ENCODE measurements at regions not wholly inside any gene's neighbourhood (a gene's known extent, or its start where the extent isn't known, plus 50 kb on each side); places are given as distances from the start of the nearest gene placed in this dataset.

DNA sequence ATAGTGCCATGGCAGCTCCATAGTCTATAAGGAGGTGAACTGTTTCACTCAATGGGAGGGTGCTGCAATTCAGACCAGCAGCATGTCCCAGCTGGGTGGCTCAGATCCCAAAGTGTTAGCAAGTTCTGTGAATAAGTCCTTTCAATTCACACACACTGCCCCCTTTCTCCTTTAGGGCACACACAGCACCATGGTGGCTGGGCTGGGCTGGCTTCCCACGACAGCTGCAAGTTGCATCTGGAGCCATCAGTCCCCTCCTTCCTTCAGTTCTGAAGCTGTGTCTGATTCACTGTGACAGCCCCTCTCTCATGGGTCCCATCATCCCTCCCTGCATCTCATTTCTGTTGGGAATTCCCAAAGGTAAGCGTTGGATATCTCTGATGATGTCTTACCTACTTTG, 324.1 kb upstream of the NCAM1 start:
- TF ChIP-seq, protein P1, sequence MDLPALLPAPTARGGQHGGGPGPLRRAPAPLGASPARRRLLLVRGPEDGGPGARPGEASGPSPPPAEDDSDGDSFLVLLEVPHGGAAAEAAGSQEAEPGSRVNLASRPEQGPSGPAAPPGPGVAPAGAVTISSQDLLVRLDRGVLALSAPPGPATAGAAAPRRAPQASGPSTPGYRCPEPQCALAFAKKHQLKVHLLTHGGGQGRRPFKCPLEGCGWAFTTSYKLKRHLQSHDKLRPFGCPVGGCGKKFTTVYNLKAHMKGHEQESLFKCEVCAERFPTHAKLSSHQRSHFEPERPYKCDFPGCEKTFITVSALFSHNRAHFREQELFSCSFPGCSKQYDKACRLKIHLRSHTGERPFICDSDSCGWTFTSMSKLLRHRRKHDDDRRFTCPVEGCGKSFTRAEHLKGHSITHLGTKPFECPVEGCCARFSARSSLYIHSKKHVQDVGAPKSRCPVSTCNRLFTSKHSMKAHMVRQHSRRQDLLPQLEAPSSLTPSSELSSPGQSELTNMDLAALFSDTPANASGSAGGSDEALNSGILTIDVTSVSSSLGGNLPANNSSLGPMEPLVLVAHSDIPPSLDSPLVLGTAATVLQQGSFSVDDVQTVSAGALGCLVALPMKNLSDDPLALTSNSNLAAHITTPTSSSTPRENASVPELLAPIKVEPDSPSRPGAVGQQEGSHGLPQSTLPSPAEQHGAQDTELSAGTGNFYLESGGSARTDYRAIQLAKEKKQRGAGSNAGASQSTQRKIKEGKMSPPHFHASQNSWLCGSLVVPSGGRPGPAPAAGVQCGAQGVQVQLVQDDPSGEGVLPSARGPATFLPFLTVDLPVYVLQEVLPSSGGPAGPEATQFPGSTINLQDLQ (CRISPR knock-in tag; IDR thresholded peaks at IDR 0.05), result no peak
- TF ChIP-seq RAD21 (CRISPR knock-in tag; IDR thresholded peaks at IDR 0.05), result no peak
- TF ChIP-seq, protein P2, sequence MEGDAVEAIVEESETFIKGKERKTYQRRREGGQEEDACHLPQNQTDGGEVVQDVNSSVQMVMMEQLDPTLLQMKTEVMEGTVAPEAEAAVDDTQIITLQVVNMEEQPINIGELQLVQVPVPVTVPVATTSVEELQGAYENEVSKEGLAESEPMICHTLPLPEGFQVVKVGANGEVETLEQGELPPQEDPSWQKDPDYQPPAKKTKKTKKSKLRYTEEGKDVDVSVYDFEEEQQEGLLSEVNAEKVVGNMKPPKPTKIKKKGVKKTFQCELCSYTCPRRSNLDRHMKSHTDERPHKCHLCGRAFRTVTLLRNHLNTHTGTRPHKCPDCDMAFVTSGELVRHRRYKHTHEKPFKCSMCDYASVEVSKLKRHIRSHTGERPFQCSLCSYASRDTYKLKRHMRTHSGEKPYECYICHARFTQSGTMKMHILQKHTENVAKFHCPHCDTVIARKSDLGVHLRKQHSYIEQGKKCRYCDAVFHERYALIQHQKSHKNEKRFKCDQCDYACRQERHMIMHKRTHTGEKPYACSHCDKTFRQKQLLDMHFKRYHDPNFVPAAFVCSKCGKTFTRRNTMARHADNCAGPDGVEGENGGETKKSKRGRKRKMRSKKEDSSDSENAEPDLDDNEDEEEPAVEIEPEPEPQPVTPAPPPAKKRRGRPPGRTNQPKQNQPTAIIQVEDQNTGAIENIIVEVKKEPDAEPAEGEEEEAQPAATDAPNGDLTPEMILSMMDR (CRISPR knock-in tag; IDR thresholded peaks at IDR 0.05), result no peak
- TF ChIP-seq, protein P3, sequence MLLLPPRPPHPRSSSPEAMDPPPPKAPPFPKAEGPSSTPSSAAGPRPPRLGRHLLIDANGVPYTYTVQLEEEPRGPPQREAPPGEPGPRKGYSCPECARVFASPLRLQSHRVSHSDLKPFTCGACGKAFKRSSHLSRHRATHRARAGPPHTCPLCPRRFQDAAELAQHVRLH (CRISPR knock-in tag; IDR thresholded peaks at IDR 0.05; ENCODE audit: borderline replicate concordance, low read depth), result no peak
- no peak for TF ChIP-seq BRD4 (CRISPR knock-in tag; IDR thresholded peaks at IDR 0.05)
- TF ChIP-seq, protein P4, sequence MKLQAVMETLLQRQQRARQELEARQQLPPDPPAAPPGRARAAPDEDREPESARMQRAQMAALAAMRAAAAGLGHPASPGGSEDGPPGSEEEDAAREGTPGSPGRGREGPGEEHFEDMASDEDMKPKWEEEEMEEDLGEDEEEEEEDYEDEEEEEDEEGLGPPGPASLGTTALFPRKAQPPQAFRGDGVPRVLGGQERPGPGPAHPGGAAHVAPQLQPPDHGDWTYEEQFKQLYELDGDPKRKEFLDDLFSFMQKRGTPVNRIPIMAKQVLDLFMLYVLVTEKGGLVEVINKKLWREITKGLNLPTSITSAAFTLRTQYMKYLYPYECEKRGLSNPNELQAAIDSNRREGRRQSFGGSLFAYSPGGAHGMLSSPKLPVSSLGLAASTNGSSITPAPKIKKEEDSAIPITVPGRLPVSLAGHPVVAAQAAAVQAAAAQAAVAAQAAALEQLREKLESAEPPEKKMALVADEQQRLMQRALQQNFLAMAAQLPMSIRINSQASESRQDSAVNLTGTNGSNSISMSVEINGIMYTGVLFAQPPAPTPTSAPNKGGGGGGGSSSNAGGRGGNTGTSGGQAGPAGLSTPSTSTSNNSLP (IDR thresholded peaks at IDR 0.05; ENCODE audit: low read depth, low read length), result no peak
- TF ChIP-seq, protein P5, sequence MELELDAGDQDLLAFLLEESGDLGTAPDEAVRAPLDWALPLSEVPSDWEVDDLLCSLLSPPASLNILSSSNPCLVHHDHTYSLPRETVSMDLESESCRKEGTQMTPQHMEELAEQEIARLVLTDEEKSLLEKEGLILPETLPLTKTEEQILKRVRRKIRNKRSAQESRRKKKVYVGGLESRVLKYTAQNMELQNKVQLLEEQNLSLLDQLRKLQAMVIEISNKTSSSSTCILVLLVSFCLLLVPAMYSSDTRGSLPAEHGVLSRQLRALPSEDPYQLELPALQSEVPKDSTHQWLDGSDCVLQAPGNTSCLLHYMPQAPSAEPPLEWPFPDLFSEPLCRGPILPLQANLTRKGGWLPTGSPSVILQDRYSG (CRISPR knock-in tag; IDR thresholded peaks at IDR 0.05), result no peak
- TF ChIP-seq GTF2F1 (IDR thresholded peaks at IDR 0.05; ENCODE audit: low read length), result no peak
- no peak for TF ChIP-seq ZNF644 (CRISPR knock-in tag; IDR thresholded peaks at IDR 0.05; ENCODE audit: low read depth)
- TF ChIP-seq ZBTB21 (CRISPR knock-in tag; IDR thresholded peaks at IDR 0.05), result no peak
- TF ChIP-seq, protein P6, sequence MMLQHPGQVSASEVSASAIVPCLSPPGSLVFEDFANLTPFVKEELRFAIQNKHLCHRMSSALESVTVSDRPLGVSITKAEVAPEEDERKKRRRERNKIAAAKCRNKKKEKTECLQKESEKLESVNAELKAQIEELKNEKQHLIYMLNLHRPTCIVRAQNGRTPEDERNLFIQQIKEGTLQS (CRISPR knock-in tag; IDR thresholded peaks at IDR 0.05), result no peak

Measured in HepG2 (cell line).